HFF-Myc (cell line): ENCODE measurements at regions not wholly inside any gene's neighbourhood (a gene's known extent, or its start where the extent isn't known, plus 50 kb on each side); places are given as distances from the start of the nearest gene placed in this dataset.

Source experiments
- DNase-seq: peaks from one replicate; pipeline ENCODE4 v3.0.0-alpha.2; 2011; ENCODE audit warnings: low read depth; ENCODE audit errors: extremely low read depth
- H3K4me3 ChIP-seq: replicated peaks from 2 replicates; pipeline ENCODE4 v1.5.1; 2011; ENCODE audit warnings: low read depth, mild to moderate bottlenecking, control low read depth, low read length
- CTCF ChIP-seq: IDR thresholded peaks from 2 replicates; pipeline ENCODE4 v1.5.1; 2012; ENCODE audit warnings: mild to moderate bottlenecking, low read depth, low read length, control low read depth; ENCODE audit errors: missing control alignments

- no peak for TF ChIP-seq CTCF
- H3K4me3 ChIP-seq = no peak overlapping the region
- DNase-seq = no peak
These were observed 287.6 kb upstream of the DPH6 start for GRCh38 chr15:35833581-35833980.

- no peak for TF ChIP-seq CTCF
- no peak overlapping the region for H3K4me3 ChIP-seq
- DNase-seq = no peak
These were observed 288.4 kb upstream of the DPH6 start for GRCh38 chr15:35834216-35834830.

GRCh38 chr15:35834866-35835265, 288.9 kb upstream of the DPH6 start:
- no peak overlapping the region for H3K4me3 ChIP-seq
- TF ChIP-seq CTCF = no peak
- DNase-seq = no peak

GRCh38 chr15:35838424-35839111, 292.6 kb upstream of the DPH6 start:
- H3K4me3 ChIP-seq = no peak overlapping the region
- DNase-seq = no peak
- TF ChIP-seq CTCF = no peak

- DNase-seq = no peak
- TF ChIP-seq CTCF = no peak
- no peak overlapping the region for H3K4me3 ChIP-seq
These were observed 296.7 kb upstream of the DPH6 start for GRCh38 chr15:35842631-35843030.

GRCh38 chr15:35843498-35843897, 297.5 kb upstream of the DPH6 start:
- DNase-seq = no peak
- no peak overlapping the region for H3K4me3 ChIP-seq
- no peak for TF ChIP-seq CTCF

- H3K4me3 ChIP-seq = no peak overlapping the region
- no peak for TF ChIP-seq CTCF
- DNase-seq = no peak
These were observed 304.3 kb upstream of the DPH6 start for GRCh38 chr15:35850284-35850683.
